Cerebellar nuclear complex (tissue), 1 donor: ENCODE measurements at regions not wholly inside any gene's neighbourhood (a gene's known extent, or its start where the extent isn't known, plus 50 kb on each side); places are given as distances from the start of the nearest gene placed in this dataset.
"Not testable (repeated sequence)": the region's sequence is repeated elsewhere in the genome, so short reads cannot be mapped to it uniquely, and the experiment has no call there.

Experiments
- DNase-seq, 2 experiments: peaks; one replicate each; lab custom pipeline; 2025; lab: John Stamatoyannopoulos, UW

DNA sequence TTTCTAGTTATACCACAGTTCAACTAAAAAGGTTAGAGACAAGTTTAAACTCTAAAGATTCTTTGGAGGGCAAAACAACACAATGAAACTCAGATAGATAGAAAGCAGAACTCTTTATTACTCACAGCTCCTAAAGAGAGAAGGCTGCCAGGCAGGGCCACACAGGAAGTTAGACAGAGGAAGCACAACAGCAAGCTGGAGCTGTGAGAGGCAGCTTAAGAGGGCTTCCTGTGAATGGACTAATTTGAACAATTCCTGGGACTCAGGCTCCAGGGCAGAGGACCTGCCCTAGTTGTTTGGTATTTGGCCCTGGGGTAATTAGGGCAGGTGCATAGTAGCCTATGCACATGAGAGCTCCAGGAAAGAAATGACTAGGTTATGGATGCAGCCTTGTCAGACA lies 803.6 kb downstream of the DIAPH3 start:
- DNase-seq = no peak

DNA sequence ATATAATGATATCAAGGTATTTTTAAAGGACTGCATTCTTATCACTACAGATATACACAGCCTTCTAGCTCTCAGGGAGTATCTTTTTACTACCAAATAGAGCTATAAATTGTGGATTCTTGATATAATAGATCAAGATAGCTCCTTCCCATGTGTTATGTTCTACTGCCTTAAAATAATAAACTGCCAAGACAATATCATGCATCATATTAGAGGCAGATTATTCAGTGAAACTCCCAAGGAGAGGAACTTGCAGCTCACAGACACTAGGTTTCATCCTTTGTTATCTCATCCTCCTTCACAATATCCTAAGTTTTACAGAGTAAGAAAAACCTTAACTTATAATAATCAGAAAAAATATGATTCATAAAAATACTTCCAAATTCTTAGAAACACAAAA lies 802.8 kb downstream of the DIAPH3 start:
- DNase-seq = no peak

DNA sequence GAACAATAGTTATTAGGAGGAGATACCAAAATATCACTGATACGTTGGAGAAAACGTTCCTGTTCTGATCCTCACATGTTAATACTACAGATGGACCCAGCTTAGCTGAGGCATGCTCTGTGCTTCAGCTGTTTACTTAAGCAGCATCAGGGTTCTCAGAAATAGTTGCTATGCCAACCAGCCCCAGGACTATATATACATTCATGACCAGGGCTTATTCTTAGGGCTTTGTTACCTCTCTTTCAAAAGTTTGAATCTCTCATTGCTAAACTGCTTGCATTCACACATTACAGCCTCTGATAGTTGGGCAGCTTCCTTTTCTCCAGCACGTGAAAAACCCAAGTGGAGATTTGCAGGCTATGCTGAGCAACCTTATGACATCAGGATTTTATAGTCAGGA lies 800.4 kb downstream of the DIAPH3 start:
- no peak for DNase-seq

DNA sequence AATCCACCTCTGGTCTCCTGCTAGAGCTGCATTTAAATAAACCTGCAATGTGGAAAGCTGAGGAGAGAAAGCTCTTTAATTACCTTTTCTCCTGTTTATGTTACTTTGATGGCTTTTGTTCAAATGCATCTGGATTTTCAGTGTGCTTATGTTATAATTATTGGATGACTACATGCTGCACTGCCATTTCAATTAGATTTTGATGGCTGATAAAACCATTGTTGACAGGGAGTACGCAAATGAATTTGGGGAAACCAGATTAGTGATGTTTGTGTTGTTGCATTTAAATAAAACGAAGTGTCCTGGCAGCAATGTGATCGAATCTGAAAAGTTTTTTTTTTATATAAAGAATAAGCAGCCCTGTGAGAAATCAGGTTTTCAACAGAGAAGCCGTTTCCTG lies 799.8 kb downstream of the DIAPH3 start:
- no peak for DNase-seq

DNA sequence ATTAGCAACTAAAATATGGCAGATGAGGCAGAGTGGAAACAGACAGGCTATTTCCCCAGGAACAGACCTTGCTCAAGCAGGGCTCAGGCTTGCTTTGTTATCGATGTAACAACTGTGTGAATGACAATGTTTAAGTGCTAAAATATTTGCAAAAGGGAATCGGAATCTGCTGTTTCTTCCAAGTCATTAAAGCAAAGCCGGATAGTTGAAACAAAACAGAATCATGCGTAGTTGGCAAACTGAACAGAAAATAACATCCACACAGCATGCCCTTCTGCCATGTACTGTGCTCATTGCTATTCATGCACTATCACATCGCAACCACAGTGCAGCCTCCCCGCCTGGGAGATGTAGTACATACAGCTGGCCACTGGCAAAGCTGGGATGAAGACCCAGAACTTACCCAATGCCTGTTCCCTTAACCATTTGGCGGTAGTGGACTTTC lies 799.1 kb downstream of the DIAPH3 start:
- no peak for DNase-seq

DNA sequence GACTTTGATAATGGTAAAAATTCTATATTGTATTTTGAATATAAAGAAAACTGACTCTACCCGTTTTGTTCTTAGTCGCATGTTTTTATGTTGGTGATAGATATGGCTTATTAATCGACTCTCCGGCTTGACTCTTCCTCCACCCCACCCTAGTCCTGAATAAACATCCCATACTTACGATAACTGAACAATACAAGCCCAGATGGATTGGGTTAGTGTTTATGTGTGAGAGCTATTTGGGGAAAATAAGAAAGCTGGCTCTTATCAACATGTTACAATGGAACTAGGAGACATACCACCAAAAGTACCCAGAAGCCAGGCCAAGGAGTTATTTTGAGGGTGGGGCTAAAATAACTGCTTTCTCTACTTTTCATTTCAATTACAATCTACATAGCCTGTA lies 796.3 kb downstream of the DIAPH3 start:
- no peak for DNase-seq

DNA sequence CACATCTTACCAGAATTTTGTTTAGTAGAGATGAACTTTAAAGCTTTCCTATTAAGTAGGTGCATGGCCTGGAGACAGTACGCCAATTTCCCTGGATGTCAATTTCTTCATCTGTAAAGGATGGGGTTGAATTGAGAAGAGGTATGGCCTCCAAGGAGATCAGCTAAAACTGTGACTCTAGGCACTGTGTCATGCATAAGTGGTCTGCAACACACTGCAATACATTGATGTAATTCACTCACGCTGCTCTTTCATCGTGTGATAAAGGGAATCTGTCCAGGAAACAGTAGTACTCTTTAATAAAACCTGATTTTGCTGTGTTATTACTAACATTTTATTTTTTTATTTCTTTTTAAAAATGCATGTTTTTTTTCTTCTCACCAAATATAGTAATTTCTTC lies 795.8 kb downstream of the DIAPH3 start:
- DNase-seq = no peak

DNA sequence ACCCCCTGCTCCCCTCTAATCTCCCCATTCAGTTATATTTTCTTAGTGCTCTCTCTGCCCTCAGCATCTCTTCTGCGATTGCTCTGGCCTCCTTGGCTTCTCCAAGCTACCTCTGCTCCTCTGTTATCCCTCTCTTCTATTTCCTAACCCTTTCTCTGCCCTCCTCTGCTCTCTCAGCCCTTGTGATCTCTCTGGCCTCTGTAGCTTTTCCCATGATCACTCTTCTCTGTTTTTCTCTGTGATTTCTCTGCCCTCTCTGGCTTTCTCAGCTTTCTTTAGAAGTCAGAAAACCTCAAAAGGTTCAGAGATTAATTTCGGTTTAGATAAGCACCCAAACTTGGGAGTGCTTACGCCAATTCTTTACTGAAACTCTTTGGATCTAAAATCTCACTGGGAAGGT lies 795.0 kb downstream of the DIAPH3 start:
- DNase-seq = no peak

DNA sequence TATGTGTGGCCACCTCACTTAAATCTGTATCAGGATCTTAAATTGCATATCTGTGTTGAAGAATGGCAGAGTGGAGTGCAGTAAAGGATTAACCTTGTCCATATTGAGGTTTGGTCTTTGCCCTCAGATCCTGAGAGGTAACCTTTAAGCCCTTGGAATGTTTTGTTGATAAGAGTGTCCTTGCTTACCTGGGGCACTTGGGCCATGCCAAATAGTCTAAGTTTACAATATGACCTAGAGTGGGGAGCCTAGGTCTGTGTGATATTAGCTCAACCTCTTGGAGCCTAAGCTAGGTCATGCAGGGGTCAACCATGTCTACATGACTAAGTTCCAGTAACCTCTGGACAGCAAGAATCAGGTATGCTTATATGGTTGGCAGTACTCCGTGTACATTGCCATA lies 792.5 kb downstream of the DIAPH3 start:
- no peak for DNase-seq

DNA sequence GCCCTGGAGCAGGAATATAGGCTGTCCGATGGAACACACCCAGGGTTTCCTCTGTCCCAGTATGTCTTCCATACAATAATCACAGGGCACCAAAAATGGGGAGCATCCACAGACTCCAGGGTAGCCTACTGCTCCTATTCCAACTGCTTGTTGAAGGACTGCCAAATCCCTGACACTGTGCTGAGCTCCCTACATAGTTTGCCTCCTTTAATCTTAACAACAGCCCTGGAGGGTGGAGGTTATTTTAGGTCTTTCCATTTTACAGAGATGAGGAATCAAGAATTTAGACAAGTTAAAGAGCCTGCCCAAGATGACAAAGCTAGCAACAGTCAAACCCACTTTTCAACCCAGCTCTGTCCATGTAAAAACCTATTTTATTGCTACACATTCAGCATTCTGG lies 790.4 kb downstream of the DIAPH3 start:
- DNase-seq = no peak

DNA sequence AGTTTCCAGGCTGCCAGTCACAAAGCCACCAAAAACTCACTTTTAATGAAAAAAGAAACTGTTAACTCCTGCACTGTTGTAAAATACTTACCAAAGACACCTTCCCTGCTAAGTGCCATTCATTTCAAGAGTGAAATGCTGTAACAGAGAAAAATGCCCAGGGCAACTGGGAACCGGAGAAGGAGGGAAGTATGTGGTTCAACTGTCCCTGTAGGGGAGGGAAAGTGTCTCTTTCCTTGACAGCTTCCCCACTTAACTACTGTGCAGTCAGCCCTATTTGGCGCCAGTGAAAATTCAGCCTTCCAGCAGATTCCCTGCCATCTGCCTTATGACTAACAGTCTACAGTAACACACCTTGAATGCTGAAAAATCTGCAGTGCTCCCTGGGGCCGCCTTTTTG lies 789.0 kb downstream of the DIAPH3 start:
- no peak for DNase-seq

DNA sequence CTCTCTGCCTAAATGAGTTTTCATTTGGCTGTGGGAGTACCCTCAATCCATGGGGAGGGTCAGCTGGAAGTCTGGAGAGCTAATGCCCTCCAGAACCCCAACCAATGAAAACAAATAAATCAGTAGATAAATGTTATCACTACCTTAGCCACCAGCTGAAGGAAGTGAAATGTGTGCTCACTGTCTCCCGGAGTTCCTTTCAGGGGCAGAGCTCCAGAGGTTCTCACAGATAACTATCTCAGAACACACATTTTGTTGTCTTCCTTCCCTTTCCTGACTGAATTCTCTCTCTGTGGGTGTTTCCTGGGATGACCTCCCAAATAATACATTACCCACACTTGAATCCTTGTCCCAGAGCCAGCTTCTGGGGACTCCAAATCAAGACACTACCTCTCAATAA lies 779.6 kb downstream of the DIAPH3 start:
- no peak for DNase-seq

DNA sequence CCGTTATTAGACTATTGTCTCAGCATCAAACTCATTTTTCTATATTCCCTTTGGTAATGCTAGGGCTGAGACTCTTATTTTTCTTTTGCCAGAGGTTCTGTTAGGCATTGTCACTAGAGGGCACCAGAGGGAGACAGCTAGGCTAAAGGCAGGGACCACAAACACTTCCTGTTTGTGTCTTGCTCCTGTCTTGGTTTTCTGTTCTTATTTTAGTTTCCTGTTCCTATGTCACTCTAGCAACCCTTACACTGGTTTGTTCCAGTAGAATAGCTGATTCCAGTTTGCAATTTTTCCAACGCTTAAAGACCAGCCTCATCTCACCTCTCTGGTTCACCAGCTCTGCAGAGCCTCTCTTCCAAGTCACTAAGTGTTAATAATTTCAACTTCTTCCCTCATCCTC lies 772.0 kb downstream of the DIAPH3 start:
- DNase-seq = no peak

DNA sequence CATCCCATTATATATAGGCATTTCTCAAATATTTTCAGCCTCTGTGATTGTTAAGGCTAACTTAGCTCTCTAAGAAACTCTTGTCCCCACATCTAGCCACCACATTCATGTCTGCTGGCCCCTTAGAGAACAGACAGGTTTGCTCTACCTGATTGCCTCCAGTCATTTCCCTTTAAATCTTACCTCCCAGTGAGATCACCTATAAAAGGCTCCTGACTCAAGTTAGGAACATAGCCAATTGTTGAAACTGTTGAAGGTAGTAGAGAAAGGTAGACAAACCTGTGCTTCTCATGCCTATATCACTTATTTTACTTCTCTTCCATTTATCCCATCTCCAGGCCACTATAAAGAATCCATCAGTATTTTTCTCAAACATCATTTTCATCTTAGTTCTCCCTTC lies 771.4 kb downstream of the DIAPH3 start:
- DNase-seq = no peak

DNA sequence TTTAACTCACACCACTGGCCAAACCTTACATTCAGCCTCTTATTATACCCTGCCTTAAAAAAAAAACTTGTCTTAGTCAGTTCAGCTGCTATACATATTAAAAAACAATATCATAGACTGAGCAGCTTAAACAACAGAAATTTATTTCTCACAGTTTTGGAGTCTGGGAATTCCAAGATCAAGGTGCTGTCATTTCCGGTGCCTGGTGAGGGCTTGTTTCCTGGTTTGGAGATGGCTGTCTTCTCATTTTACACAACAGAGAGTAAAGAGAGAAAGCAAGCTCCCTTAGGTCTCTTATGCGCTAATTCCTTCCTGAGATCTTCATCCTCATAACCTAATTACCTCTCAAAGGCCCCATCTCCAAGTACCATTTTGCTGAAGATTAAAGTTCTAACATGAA lies 769.2 kb downstream of the DIAPH3 start:
- no peak for DNase-seq

DNA sequence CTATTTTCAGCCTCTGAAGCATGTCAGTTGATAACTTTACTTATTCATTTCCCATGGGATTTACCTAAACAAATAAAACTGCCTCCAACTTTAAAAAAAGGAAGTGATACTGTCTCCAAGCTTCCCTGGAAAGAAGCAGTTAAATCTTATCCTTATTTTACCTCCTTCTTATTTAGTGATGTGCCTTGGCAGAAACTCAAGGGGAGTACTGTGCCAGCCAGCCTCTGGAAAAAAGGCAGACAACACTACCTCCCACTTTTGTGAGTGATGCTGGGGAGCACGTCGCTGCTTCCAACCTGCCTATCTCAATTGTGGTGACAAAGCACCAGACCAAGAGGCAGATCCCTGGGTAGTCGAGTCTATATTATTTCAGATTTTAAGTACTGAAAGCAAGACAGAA lies 765.6 kb downstream of the DIAPH3 start:
- DNase-seq = no peak

DNA sequence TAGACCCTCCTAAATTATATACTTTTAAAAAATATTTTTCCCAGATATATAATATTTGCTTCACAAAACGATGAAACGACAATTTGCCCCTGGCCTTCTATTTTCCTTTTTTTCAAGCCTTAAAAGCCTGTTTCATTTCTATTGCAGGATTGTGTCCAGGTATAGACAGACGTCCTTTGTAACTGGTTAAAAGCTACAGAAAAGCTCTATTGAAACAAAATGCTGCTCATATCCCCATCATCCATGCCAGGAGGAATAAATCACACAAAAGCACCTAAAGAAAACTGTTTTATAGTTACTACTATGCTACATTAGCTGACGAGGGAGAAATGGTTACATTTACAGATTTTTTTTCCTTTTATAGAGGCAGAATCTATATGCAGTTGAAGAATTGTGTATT lies 765.1 kb downstream of the DIAPH3 start:
- no peak for DNase-seq

DNA sequence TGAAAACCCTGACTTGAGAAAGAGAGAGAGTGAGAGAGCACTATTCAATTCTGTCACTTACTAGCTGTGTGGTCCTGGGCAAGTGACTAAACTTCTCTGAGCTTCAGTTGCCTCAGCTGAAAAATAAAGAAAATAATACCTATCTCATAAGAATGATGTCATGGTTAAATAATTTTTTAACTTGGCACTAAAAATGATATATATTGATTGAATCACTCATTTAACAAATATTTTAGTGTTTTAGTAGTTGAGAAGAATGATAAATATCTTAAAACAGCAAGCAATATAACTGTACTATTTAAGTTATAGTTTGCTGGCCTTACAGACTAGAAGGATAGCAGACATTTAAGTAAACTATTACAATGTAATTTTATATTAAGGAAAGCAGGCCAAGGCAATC lies 764.2 kb downstream of the DIAPH3 start:
- no peak for DNase-seq

DNA sequence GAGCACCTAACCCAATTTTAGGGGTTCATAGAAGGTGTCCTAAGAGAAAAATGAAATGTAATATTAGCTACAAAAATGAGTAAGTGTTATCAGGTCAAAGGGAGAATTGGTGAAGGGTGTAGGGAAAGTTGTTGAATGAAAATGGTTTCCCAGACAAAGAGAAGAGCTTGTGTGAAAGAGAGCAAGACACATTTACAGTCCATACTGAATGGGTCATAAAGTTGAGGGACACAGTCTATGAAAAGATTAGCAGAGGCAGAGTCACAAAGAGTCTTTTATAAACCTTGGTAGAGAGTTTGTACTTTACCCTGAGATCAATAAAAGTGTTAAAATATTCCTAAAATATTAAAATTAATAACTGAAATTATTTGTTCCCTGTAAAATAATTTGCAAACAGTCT lies 759.4 kb downstream of the DIAPH3 start:
- DNase-seq = no peak

DNA sequence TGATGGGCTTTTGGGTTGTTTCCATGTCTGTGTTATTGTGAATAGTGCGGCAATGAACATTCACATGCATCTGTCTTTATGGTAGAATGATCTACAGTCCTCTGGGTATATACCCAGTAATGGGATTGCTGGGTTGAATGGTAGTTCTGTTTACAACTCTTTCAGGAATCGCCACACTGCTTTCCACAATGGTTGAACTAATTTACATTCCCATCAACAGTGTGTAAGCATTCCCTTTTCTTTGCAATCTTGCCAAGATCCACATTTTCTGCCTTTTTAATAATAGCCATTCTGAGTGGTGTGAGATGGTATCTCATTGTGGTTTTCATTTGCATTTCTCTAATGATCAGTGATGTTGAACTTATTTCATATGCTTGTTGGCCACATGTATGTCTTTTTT lies 756.5 kb downstream of the DIAPH3 start:
- DNase-seq = not testable (repeated sequence)

DNA sequence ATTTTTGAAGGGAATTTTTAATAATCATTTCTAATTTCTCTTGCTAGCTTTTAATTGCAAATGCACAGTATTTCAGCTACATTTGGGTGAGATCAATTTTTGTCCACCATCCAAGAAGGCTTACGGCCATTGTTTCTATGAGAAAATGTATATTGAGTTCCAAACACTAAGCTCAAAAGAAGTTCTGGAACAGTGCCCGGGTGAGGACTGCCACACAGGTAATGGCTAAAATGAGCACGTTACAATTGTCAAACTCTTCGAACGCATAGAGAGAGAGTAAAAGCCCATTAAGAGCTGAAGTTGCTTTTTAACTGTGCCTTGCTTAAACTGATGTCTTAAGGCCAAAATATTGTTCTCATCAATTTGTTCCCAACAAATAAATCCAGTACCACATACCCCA lies 755.0 kb downstream of the DIAPH3 start:
- DNase-seq = no peak

DNA sequence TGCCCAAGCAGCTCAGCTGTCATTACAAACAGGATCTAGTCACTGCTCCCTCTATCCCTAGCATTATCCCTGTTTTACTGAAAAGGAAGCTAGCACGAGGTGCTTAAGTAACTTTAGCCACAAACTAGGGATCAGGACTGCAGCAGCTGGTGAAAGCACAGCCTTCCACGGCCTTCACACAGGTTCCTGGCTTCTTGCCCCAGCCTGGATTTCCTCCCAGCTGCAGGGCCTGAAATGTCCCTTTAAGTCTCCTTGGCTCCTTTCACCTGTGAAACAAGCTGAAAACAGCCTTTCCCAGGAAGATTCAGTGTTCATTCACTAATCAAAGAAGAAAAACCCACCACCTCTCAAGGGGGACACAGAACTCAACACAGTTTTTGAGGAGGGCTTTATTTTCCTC lies 754.5 kb downstream of the DIAPH3 start:
- DNase-seq = no peak

DNA sequence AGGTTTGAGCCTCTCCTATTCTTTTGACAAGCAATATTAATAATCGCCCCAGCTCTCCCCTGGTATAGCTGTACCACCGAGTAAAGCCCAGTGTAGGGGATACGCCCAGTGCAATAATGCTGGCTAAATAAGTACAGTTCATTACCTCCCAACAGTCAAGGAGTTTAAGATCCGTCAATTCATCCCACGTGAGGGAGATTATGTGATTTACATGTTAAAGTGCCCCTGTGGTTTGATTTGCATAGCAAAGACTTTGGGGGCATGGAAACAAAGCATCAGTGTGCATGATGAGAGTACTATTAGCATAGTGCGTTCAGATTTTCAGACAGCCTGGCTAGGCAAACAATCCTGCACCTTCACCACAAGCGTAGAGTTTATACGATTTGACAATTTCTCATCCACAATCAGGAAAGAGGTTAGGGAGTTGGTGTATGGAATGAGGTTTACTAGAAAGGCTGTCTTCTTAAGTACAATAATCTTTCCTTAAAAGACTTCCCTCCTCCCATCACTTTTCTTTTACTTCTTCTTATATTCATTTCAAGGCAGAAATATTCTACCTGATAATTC lies 754.0 kb downstream of the DIAPH3 start:
- DNase-seq = no peak

DNA sequence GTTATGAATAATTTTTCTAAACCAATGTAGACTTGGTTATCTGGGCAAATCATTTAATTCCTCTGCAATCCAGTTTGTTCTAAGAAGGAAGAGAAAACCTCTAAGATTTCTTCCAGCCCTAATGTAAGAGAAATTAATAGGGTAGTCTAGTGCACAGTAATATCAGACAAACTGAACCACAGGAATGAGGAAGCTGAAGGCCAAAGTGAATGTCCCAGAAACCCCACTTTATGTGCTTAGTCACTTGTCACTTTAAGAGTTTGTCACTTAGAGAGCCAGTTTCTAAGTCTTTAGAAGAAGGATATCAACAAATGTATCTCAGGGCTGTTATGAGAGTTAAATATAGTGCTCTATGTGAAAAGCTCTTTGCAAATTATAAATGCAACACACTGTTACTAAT lies 750.6 kb downstream of the DIAPH3 start:
- no peak for DNase-seq

DNA sequence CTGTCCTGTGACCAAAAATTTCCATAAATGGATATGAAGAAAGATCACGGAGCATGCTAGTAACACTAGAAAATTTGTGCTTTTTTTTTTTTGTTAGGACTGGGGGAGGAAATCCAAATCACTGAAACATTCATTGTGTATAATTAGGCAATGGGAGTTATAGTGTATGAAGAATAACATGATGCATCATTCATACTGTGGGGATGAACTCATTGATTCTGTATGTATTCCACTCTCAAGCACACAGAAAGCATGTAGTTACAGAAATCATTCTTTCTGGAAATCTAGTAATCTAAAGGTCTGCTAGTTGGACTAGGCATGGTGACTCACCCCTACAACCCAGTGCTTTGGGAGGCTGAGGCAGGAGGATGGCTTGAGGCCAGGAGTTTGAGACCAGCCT lies 749.7 kb downstream of the DIAPH3 start:
- DNase-seq = no peak
